T-helper 2 cell treated with Interferon-gamma antibody and Interleukin-4, amounts not matched to agents 5 μg/mL and 100 μg/mL, for 36 hours (primary cell): ENCODE measurements at regions not wholly inside any gene's neighbourhood (a gene's known extent, or its start where the extent isn't known, plus 50 kb on each side); places are given as distances from the start of the nearest gene placed in this dataset.

Source experiments
- DNase-seq: peaks from one replicate; pipeline ENCODE4 v3.0.0; 2021; ENCODE audit warnings: low spot score
- H3K27ac Mint-ChIP-seq: one replicate; pipeline ENCODE4 v1.8.0; 2021; ENCODE audit warnings: mild to moderate bottlenecking, mixed read lengths
- H3K27me3 Mint-ChIP-seq: one replicate; pipeline ENCODE4 v1.8.0; 2021; ENCODE audit warnings: low read depth, mixed read lengths
- H3K36me3 Mint-ChIP-seq: one replicate; pipeline ENCODE4 v1.8.0; 2021; ENCODE audit warnings: low read depth, mixed read lengths
- H3K4me1 Mint-ChIP-seq: one replicate; pipeline ENCODE4 v1.8.0; 2021; ENCODE audit warnings: low read depth, mixed read lengths
- H3K4me3 Mint-ChIP-seq: one replicate; pipeline ENCODE4 v1.8.0; 2022; ENCODE audit warnings: mild to moderate bottlenecking, moderate library complexity, mixed read lengths
- H3K9me3 Mint-ChIP-seq: one replicate; pipeline ENCODE4 v1.8.0; 2021; ENCODE audit warnings: mixed read lengths

GRCh38 chr21:20250337-20250736, 747.9 kb upstream of the NCAM2 start:
- no peaks in the 10 kb centered on the region for H3K4me1 Mint-ChIP-seq
- H3K27ac Mint-ChIP-seq, result no peak overlapping the region
- H3K36me3 Mint-ChIP-seq, result no peaks in the 10 kb centered on the region
- no peaks in the 10 kb centered on the region for H3K27me3 Mint-ChIP-seq
- no peak for DNase-seq
- H3K4me3 Mint-ChIP-seq, result no peak overlapping the region
- peaks cover 18% of the 10 kb centered on the region for H3K9me3 Mint-ChIP-seq

DNA sequence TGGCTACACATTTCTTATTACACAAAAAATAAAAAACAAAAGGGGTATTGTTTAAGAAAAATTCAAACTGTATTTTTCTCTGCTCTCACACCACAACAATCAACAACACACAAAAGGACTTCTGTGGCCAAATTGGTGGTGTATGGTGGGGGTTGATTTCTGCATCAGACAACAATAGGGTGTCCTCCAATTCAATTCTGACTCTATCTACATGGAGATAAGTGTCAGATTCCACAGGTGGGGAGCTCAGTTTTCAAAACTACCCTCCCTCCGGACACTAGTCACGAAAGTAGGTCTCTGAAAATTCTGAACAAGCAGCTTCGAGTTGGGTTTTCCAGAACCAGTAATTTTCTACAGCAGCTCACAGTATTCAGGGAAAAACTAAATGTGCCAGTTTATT, 744.9 kb upstream of the NCAM2 start:
- H3K4me3 Mint-ChIP-seq, result no peak overlapping the region
- no peaks in the 10 kb centered on the region for H3K4me1 Mint-ChIP-seq
- H3K9me3 Mint-ChIP-seq, result peaks cover 13% of the 10 kb centered on the region
- no peaks in the 10 kb centered on the region for H3K27me3 Mint-ChIP-seq
- DNase-seq, result no peak
- no peaks in the 10 kb centered on the region for H3K36me3 Mint-ChIP-seq
- H3K27ac Mint-ChIP-seq, result no peak overlapping the region

- no peaks in the 10 kb centered on the region for H3K27me3 Mint-ChIP-seq
- no peaks in the 10 kb centered on the region for H3K4me1 Mint-ChIP-seq
- H3K27ac Mint-ChIP-seq, result no peak overlapping the region
- H3K9me3 Mint-ChIP-seq, result peaks cover 23% of the 10 kb centered on the region
- H3K36me3 Mint-ChIP-seq, result no peaks in the 10 kb centered on the region
- no peak overlapping the region for H3K4me3 Mint-ChIP-seq
- no peak for DNase-seq
These were observed 743.2 kb upstream of the NCAM2 start for GRCh38 chr21:20254964-20255363.

GRCh38 chr21:20257052-20257740, 741.0 kb upstream of the NCAM2 start:
- Mint-ChIP-seq H3K27me3 (no peaks in the 10 kb centered on the region), H3K4me3 (no peak overlapping the region), H3K9me3 (peaks cover 31% of the 10 kb centered on the region), H3K36me3 (no peaks in the 10 kb centered on the region), H3K27ac (no peak overlapping the region), H3K4me1 (no peaks in the 10 kb centered on the region)
- DNase-seq, result no peak

- H3K27me3 Mint-ChIP-seq, result no peaks in the 10 kb centered on the region
- H3K4me3 Mint-ChIP-seq, result no peak overlapping the region
These were observed 739.7 kb upstream of the NCAM2 start for GRCh38 chr21:20258542-20258941.

GRCh38 chr21:20259031-20259867, 739.0 kb upstream of the NCAM2 start:
- no peak overlapping the region for H3K4me3 Mint-ChIP-seq
- H3K9me3 Mint-ChIP-seq, result peaks cover 31% of the 10 kb centered on the region
- H3K4me1 Mint-ChIP-seq, result no peaks in the 10 kb centered on the region
- no peak overlapping the region for H3K27ac Mint-ChIP-seq
- DNase-seq, result no peak
- H3K36me3 Mint-ChIP-seq, result no peaks in the 10 kb centered on the region
- no peaks in the 10 kb centered on the region for H3K27me3 Mint-ChIP-seq

More at GRCh38 chr21:20258542-20258941, 739.7 kb upstream of the NCAM2 start:
- H3K27ac Mint-ChIP-seq, result no peak overlapping the region
- no peaks in the 10 kb centered on the region for H3K4me1 Mint-ChIP-seq
- H3K36me3 Mint-ChIP-seq, result no peaks in the 10 kb centered on the region
- DNase-seq, result no peak
- H3K9me3 Mint-ChIP-seq, result peaks cover 31% of the 10 kb centered on the region

- no peak overlapping the region for H3K27ac Mint-ChIP-seq
- no peaks in the 10 kb centered on the region for H3K27me3 Mint-ChIP-seq
- no peak for DNase-seq
- no peaks in the 10 kb centered on the region for H3K36me3 Mint-ChIP-seq
- H3K9me3 Mint-ChIP-seq, result peaks cover 31% of the 10 kb centered on the region
- no peaks in the 10 kb centered on the region for H3K4me1 Mint-ChIP-seq
- no peak overlapping the region for H3K4me3 Mint-ChIP-seq
These were observed 738.1 kb upstream of the NCAM2 start for GRCh38 chr21:20260124-20260523.

DNA sequence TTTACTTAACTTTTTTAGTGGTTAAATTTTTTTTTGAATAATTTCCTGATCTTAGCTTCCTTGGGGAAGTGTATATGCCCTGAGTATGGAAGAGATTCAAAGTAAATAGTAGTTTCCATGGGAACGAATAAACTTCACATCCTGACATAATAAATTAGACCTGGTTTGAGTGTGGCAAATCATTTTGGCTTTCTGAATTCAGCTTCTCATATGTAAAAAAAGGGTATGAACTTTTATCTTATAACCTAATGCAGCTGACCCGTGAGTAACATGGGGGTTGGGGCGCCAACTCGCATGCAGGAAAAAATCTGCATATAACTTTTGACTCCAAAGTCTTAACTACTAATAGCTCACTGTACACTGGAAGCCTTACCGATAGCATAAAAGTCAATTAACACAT, 736.8 kb upstream of the NCAM2 start:
- no peak for DNase-seq
- H3K4me1 Mint-ChIP-seq, result no peaks in the 10 kb centered on the region
- peaks cover 29% of the 10 kb centered on the region for H3K9me3 Mint-ChIP-seq
- no peaks in the 10 kb centered on the region for H3K36me3 Mint-ChIP-seq
- H3K4me3 Mint-ChIP-seq, result no peak overlapping the region
- no peak overlapping the region for H3K27ac Mint-ChIP-seq
- H3K27me3 Mint-ChIP-seq, result no peaks in the 10 kb centered on the region

DNA sequence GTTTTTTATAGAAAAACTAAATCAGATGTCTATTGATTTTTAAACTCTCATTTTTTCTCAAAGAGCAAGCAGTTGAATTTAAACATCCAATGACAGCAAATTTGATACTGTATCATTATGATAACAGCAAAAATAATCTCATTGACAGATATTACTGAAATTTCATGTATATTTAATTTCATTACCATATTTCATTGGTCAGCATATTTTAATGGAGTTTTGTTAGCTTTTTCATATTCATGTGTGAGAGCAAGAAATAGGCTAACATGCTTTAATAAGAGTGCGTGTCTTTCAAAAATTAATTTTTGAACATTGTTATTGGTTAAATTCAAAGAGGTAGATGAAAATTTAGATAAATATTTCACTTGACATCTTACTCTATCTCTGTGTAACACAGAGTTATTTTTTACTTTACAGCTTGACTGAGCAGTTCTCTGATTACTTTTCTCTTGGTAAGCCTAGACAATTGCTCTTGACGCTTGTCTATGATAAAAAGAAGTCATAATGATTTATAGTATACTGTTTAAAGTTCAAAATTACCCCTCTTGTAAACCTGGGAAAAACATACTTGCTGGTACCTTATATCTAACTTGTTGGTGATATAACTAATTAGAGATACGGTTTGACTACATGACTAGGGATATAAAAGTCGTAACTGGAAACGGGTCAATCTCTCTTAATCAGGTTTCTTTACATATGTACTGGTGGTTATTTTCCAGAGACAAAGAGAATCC, 732.3 kb upstream of the NCAM2 start:
- Mint-ChIP-seq H3K27ac (no peak overlapping the region), H3K36me3 (no peaks in the 10 kb centered on the region), H3K4me1 (no peaks in the 10 kb centered on the region), H3K27me3 (no peaks in the 10 kb centered on the region), H3K9me3 (peaks cover 29% of the 10 kb centered on the region), H3K4me3 (no peak overlapping the region)
- no peak for DNase-seq

DNA sequence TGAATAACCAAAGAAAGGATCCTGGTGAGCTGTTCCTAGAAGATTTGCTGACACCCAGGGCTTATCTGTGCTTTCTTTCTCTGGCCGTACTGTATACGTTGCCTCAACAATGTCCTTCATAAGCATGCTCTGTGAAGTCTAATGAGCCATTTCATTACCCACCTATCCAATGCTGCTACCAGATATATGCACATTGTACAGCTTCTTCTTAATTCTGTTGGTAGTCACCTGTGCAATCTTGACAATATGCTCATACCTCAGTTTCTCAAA, 731.8 kb upstream of the NCAM2 start:
- Mint-ChIP-seq H3K4me3 (no peak overlapping the region), H3K27me3 (no peaks in the 10 kb centered on the region), H3K36me3 (no peaks in the 10 kb centered on the region), H3K4me1 (no peaks in the 10 kb centered on the region), H3K27ac (no peak overlapping the region), H3K9me3 (peaks cover 30% of the 10 kb centered on the region)
- no peak for DNase-seq

DNA sequence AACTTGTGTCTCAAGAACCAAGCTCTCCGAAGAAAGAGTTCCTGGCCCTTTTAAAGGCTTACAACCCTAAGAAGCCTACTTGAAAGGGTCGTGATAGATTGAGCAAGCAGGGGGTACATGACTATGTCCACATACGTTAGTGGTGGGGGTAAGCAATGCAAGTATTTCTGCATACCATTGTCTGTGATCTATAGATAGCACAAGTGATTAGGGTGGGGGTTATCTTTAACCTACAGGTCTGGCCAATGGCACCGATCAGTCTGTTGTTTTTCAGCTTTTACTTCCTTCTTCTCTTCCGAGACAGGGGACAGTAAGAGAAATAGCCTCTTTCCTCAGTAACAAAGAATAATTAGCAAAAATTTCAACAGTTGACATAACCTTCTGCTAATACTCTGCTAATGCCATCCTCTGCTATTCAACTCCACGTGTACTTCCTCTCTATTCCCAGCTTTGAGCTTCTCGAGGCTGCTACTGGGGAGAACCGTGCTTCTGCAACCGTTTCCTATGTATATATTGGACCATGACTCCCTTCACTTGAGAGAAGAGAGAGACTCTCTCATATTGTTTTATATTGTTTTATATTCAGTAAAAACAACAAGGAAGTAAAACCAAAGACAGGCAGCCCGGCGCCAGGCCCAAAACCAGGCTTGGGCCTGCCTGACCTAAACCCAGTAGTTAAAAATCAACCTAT, 727.7 kb upstream of the NCAM2 start:
- Mint-ChIP-seq H3K4me3 (no peak overlapping the region), H3K4me1 (no peaks in the 10 kb centered on the region), H3K27ac (no peak overlapping the region), H3K27me3 (no peaks in the 10 kb centered on the region), H3K9me3 (peaks cover 43% of the 10 kb centered on the region), H3K36me3 (no peaks in the 10 kb centered on the region)
- no peak for DNase-seq

- Mint-ChIP-seq H3K27ac (no peak overlapping the region), H3K4me1 (no peaks in the 10 kb centered on the region), H3K36me3 (no peaks in the 10 kb centered on the region), H3K9me3 (peaks cover 44% of the 10 kb centered on the region), H3K4me3 (no peak overlapping the region), H3K27me3 (no peaks in the 10 kb centered on the region)
- DNase-seq, result no peak
These were observed 725.3 kb upstream of the NCAM2 start for GRCh38 chr21:20272791-20273362.

- no peaks in the 10 kb centered on the region for H3K4me1 Mint-ChIP-seq
- H3K27me3 Mint-ChIP-seq, result no peaks in the 10 kb centered on the region
- H3K9me3 Mint-ChIP-seq, result peaks cover 32% of the 10 kb centered on the region
- H3K4me3 Mint-ChIP-seq, result no peak overlapping the region
- no peak for DNase-seq
- no peaks in the 10 kb centered on the region for H3K36me3 Mint-ChIP-seq
- H3K27ac Mint-ChIP-seq, result no peak overlapping the region
These were observed 721.8 kb upstream of the NCAM2 start for GRCh38 chr21:20276377-20276776.
